ENCODE measurements at regions not wholly inside any gene's neighbourhood (a gene's known extent, or its start where the extent isn't known, plus 50 kb on each side); places are given as distances from the start of the nearest gene placed in this dataset.

GRCh38 chr9:7516376-7516775, 283.2 kb downstream of the DMAC1 start:
- TF ChIP-seq DMTF1 (CRISPR knock-in tag; IDR thresholded peaks at IDR 0.05), result no peak
- TF ChIP-seq, protein P1, sequence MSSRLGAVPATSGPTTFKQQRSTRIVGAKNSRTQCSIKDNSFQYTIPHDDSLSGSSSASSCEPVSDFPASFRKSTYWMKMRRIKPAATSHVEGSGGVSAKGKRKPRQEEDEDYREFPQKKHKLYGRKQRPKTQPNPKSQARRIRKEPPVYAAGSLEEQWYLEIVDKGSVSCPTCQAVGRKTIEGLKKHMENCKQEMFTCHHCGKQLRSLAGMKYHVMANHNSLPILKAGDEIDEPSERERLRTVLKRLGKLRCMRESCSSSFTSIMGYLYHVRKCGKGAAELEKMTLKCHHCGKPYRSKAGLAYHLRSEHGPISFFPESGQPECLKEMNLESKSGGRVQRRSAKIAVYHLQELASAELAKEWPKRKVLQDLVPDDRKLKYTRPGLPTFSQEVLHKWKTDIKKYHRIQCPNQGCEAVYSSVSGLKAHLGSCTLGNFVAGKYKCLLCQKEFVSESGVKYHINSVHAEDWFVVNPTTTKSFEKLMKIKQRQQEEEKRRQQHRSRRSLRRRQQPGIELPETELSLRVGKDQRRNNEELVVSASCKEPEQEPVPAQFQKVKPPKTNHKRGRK (CRISPR knock-in tag; IDR thresholded peaks at IDR 0.05), result no peak
- TF ChIP-seq, protein P2, sequence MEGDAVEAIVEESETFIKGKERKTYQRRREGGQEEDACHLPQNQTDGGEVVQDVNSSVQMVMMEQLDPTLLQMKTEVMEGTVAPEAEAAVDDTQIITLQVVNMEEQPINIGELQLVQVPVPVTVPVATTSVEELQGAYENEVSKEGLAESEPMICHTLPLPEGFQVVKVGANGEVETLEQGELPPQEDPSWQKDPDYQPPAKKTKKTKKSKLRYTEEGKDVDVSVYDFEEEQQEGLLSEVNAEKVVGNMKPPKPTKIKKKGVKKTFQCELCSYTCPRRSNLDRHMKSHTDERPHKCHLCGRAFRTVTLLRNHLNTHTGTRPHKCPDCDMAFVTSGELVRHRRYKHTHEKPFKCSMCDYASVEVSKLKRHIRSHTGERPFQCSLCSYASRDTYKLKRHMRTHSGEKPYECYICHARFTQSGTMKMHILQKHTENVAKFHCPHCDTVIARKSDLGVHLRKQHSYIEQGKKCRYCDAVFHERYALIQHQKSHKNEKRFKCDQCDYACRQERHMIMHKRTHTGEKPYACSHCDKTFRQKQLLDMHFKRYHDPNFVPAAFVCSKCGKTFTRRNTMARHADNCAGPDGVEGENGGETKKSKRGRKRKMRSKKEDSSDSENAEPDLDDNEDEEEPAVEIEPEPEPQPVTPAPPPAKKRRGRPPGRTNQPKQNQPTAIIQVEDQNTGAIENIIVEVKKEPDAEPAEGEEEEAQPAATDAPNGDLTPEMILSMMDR (CRISPR knock-in tag; IDR thresholded peaks at IDR 0.05), result no peak
- no peak for TF ChIP-seq MAX (IDR thresholded peaks at IDR 0.05)
- no peak for TF ChIP-seq HNF4G (IDR thresholded peaks at IDR 0.05; ENCODE audit: borderline replicate concordance, low read depth, low read length)
- TF ChIP-seq HNF4G (CRISPR knock-in tag; IDR thresholded peaks at IDR 0.05; ENCODE audit: borderline replicate concordance, low read depth), result no peak
- no peak for TF ChIP-seq HINFP (CRISPR knock-in tag; IDR thresholded peaks at IDR 0.05; ENCODE audit: low read depth)
- TF ChIP-seq NFAT5 (CRISPR knock-in tag; IDR thresholded peaks at IDR 0.05), result no peak

Data from HepG2 (cell line).